ENCODE measurements at regions not wholly inside any gene's neighbourhood (a gene's known extent, or its start where the extent isn't known, plus 50 kb on each side); places are given as distances from the start of the nearest gene placed in this dataset.
"Not testable (repeated sequence)": the region's sequence is repeated elsewhere in the genome, so short reads cannot be mapped to it uniquely, and the experiment has no call there.

DNA sequence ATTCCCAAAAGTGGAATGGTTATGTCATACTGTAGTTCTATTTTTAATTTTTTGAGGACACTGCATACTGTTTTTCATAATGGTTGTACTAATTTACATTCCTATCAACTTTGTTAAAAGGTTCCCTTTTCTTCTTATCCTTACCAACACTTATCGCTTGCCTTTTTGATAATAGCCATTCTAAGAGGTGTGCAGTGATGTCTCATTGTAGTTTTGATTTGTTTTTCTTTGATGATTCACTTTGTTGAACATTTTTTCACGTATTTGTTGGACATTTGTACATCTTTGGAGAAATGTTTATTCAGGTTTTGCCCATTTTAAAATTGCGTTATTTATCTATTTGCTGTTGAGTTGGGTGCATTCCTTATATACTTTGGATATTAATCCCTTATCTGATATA, 188.8 kb upstream of the SPRY2 start:
- no peak overlapping the region for H3K4me3 ChIP-seq (ENCODE audit: control insufficient read depth, low read depth, low read length)
- TF ChIP-seq, protein P1, sequence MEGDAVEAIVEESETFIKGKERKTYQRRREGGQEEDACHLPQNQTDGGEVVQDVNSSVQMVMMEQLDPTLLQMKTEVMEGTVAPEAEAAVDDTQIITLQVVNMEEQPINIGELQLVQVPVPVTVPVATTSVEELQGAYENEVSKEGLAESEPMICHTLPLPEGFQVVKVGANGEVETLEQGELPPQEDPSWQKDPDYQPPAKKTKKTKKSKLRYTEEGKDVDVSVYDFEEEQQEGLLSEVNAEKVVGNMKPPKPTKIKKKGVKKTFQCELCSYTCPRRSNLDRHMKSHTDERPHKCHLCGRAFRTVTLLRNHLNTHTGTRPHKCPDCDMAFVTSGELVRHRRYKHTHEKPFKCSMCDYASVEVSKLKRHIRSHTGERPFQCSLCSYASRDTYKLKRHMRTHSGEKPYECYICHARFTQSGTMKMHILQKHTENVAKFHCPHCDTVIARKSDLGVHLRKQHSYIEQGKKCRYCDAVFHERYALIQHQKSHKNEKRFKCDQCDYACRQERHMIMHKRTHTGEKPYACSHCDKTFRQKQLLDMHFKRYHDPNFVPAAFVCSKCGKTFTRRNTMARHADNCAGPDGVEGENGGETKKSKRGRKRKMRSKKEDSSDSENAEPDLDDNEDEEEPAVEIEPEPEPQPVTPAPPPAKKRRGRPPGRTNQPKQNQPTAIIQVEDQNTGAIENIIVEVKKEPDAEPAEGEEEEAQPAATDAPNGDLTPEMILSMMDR (conservative IDR thresholded peaks at IDR 0.05; ENCODE audit: control insufficient read depth, insufficient read depth, low read depth, low read length), result no peak
- DNase-seq (ENCODE audit: low read depth), result peak; percentile 75

DNA sequence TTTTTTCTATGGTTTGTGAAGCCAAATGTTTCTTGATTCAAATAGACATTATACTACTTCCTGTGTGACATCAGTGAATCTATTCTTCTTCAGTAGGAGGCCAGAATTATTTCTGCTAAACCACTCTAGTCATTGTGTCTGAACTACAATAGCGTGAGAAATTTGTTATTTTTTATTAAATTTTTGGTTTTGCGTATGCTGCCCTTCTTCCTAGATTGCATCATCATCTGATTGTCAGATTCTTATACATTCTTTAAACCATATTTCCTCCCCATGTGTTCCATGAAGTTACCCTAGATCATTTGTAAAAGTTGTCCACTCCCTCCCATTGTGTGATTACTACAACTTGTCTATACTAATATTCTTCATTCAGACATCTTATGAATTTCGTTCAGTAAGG, 187.8 kb upstream of the SPRY2 start:
- no peak for DNase-seq (ENCODE audit: low read depth)
- TF ChIP-seq, protein P1 (conservative IDR thresholded peaks at IDR 0.05; ENCODE audit: control insufficient read depth, insufficient read depth, low read depth, low read length), result no peak
- no peak overlapping the region for H3K4me3 ChIP-seq (ENCODE audit: control insufficient read depth, low read depth, low read length)

DNA sequence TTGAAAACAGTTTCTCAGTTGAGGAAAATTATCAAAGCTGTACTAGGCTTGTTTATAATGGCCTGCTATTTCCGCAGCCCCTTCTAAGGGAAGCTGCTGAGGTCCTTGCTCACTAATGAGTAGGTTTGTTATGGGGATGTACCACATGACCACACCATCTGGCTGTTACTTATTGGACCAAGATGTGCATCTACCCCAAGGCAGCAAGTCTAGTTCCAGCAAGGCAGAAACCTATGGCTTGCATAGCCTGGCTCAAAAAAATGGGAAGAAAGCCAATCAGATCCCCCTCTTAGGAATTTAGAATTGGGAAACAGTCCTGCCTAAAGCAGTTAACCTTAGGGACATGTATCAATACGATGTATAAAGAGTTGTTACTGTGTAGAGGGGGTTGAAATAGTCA, 186.5 kb upstream of the SPRY2 start:
- TF ChIP-seq, protein P1 (conservative IDR thresholded peaks at IDR 0.05; ENCODE audit: control insufficient read depth, insufficient read depth, low read depth, low read length), result no peak
- no peak overlapping the region for H3K4me3 ChIP-seq (ENCODE audit: control insufficient read depth, low read depth, low read length)
- peak; percentile 7 for DNase-seq (ENCODE audit: low read depth)

DNA sequence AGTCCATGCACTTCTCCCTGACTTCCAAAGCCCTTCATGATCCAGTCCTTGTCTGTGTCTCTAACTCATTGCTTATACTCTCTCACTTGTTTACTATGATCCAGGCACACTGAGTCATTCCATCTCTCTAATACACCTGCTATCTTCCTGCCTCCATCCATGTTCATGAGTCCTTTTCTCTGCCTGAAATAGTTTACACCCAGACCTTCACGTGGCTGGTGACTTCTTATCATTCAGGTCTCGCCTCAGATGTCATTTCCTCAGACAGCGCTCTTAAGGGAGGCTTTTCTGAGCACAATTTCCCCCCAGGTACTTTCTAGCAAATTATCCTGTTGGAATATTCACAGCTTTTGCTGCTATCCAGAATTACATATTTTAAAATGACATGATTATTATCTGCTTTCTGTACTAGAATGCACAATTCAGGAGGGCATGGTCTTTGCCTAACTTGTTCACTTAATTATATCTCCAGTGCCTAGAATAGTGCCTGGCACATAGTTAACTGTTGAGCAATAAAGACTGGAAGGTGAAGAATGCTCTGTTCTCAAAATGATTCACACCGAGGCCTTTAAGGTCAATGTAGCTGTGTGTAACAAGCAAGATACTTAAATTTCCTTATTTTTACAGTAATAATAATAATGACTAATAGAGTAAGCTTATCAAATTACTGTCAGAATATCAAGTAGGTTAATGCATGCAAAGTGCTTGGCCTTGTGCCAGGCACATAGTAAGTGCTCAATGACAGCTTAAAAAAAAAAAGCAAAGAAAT, 183.7 kb upstream of the SPRY2 start:
- no peak overlapping the region for H3K4me3 ChIP-seq (ENCODE audit: control insufficient read depth, low read depth, low read length)
- DNase-seq (ENCODE audit: low read depth), result peak; percentile 63
- TF ChIP-seq, protein P1 (conservative IDR thresholded peaks at IDR 0.05; ENCODE audit: control insufficient read depth, insufficient read depth, low read depth, low read length), result no peak

DNA sequence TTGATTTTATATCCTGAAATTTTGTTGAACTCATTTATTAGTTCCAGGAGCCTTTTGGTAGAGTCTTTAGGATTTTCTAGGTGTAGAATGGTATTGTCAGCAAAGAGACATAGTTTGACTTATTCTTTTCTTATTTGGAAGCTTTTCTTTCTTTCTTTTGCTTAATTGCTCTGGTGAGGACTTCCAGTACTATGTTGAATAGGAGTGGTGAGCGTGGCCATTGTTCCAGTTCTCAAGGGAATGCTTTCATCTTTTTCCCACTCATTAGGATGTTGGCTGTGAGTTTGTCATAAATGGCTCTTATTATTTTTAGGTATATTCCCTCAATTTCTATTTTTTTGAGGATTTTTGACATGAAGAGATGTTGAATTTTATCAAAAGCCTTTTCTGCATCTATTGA, 182.2 kb upstream of the SPRY2 start:
- TF ChIP-seq, protein P1 (conservative IDR thresholded peaks at IDR 0.05; ENCODE audit: control insufficient read depth, insufficient read depth, low read depth, low read length), result no peak
- no peak for DNase-seq (ENCODE audit: low read depth)
- no peak overlapping the region for H3K4me3 ChIP-seq (ENCODE audit: control insufficient read depth, low read depth, low read length)

DNA sequence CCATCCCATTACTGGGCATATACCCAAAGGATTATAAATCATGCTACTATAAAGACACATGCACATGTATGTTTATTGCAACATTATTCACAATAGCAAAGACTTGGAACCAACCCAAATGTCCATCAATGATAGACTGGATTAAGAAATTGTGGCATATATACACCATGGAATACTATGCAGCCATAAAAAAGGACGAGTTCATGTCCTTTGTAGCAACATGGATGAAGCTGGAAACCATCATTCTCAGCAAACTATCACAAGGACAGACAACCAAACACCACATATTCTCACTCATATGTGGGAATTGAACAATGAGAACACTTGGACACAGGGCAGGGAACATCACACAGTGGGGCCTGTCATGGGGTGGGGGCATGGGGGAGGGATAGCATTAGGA, 181.5 kb upstream of the SPRY2 start:
- not testable (repeated sequence) for DNase-seq (ENCODE audit: low read depth); H3K4me3 ChIP-seq (ENCODE audit: control insufficient read depth, low read depth, low read length)

DNA sequence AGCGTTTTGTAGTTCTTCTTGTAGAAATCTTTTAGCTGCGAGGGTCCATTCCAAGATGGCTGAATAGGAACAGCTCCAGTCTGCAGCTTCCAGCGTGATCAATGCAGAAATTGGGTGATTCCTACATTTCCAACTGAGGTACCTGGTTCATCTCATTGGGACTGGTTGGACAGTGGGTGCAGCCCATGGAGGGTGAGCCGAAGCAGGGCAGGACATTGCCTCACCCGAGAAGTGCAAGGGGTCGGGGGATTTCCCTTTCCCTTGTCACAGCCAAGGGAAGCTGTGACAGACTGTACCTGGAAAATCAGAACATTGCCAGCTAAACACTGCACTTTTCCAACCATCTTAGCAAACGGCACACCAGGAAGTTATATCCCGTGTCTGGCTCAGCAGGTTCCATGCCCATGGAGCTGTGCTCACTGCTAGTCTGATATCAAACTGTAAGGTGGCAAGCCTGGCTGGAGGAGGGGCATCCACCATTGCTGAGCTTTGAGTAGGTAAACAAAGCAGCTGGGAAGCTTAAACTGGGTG, 176.0 kb upstream of the SPRY2 start:
- TF ChIP-seq, protein P1 (conservative IDR thresholded peaks at IDR 0.05; ENCODE audit: control insufficient read depth, insufficient read depth, low read depth, low read length), result no peak
- H3K4me3 ChIP-seq (ENCODE audit: control insufficient read depth, low read depth, low read length), result no peak overlapping the region
- no peak for DNase-seq (ENCODE audit: low read depth)

All from fibroblast of mammary gland (primary cell).